Loucy (cell line): ENCODE measurements at regions not wholly inside any gene's neighbourhood (a gene's known extent, or its start where the extent isn't known, plus 50 kb on each side); places are given as distances from the start of the nearest gene placed in this dataset.
A peak's percentile ranks its signal among the peaks of the same experiment; 100 is the strongest.

ENCODE experiments used
- H2AFZ ChIP-seq: fragments of 200-600 bp; sonication (generic); 2 replicates; pipeline ENCODE4 v1.6.0; 2016; ENCODE audit warnings: antibody characterized with exemption, mild to moderate bottlenecking, low read length, moderate library complexity
- H3F3A ChIP-seq: fragments of 200-600 bp; 2 replicates; pipeline ENCODE4 v1.6.0; 2016; ENCODE audit warnings: antibody characterized with exemption, low read depth, mild to moderate bottlenecking
- H3K27me3 ChIP-seq: fragments of 200-600 bp; sonication (generic); 2 replicates; pipeline ENCODE4 v1.6.1; 2014; ENCODE audit warnings: low read length, mild to moderate bottlenecking; ENCODE audit not compliant: insufficient read depth, poor library complexity, severe bottlenecking
- H3K36me3 ChIP-seq: fragments of 200-600 bp; sonication (generic); 2 replicates; pipeline ENCODE4 v1.6.1; 2016; ENCODE audit warnings: low read length; ENCODE audit not compliant: insufficient read depth
- H3K4me1 ChIP-seq: fragments of 200-600 bp; sonication (generic); 2 replicates; pipeline ENCODE4 v1.5.1; 2014; ENCODE audit warnings: low read length, mild to moderate bottlenecking; ENCODE audit not compliant: insufficient read depth, poor library complexity, severe bottlenecking
- H3K4me2 ChIP-seq: fragments of 200-600 bp; sonication (generic); 2 replicates; pipeline ENCODE4 v1.6.0; 2014; ENCODE audit warnings: antibody characterized with exemption, low read length, low read depth, mild to moderate bottlenecking; ENCODE audit not compliant: poor library complexity, severe bottlenecking
- H3K4me3 ChIP-seq: fragments of 200-600 bp; sonication (generic); 2 replicates; pipeline ENCODE4 v1.5.1; 2014; ENCODE audit warnings: low read length, mild to moderate bottlenecking, mixed read lengths; ENCODE audit not compliant: poor library complexity, severe bottlenecking
- H3K79me2 ChIP-seq: fragments of 200-600 bp; sonication (generic); 2 replicates; pipeline ENCODE4 v1.6.1; 2014; ENCODE audit warnings: low read length; ENCODE audit not compliant: insufficient read depth
- H3K9ac ChIP-seq: fragments of 200-600 bp; sonication (generic); 2 replicates; pipeline ENCODE4 v1.6.0; 2014; ENCODE audit warnings: mild to moderate bottlenecking, low read depth, low read length, moderate library complexity; ENCODE audit not compliant: poor library complexity, severe bottlenecking
- H3K9me2 ChIP-seq: fragments of 200-600 bp; sonication (generic); replicated peaks from 2 replicates; pipeline ENCODE4 v1.6.1; 2016; ENCODE audit warnings: low read depth, low read length, mixed read lengths
- H3K9me3 ChIP-seq: fragments of 200-600 bp; sonication (generic); 2 replicates; pipeline ENCODE4 v1.6.1; 2014; ENCODE audit warnings: mild to moderate bottlenecking, antibody characterized with exemption, low read length, low read depth; ENCODE audit not compliant: insufficient read depth
- H4K20me1 ChIP-seq: fragments of 200-600 bp; sonication (generic); 2 replicates; pipeline ENCODE4 v1.6.0; 2014; ENCODE audit warnings: antibody characterized with exemption, low read length, mild to moderate bottlenecking; ENCODE audit not compliant: insufficient read depth, poor library complexity, severe bottlenecking
- EZH2phosphoT487 ChIP-seq: fragments of 200-600 bp; IDR thresholded peaks from 2 replicates; pipeline ENCODE4 v1.6.1; 2018; ENCODE audit warnings: antibody characterized with exemption, mild to moderate bottlenecking, moderate library complexity, borderline replicate concordance
- TF ChIP-seq, protein P1 (sequence below): fragments of 200-600 bp; sonication (generic); conservative IDR thresholded peaks from 2 replicates; pipeline ENCODE4 v1.5.1; 2014; ENCODE audit warnings: mild to moderate bottlenecking, antibody characterized with exemption, low read length

DNA sequence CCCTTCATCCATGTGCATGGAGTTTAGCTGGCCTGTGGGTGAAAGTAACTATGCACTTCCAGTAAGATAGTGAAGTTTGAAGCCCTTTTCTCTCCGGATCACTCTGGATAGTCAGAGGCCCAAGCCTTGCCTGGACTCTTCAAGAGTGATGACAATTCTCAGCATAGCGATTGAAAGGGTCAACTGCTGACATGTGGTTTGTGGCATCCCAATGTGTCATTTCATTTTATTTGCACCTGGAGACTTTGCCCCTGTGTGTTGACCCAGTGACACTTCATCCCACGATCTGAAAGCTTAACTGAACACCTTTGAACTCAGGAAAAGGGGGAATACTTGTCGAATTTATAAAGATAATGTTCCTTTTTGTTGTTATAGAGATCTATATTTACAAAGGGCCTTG, 711.9 kb upstream of the TMEM132C start:
- Histone ChIP-seq H3K4me2 (no peak overlapping the region), H3K27me3 (no peaks in the 10 kb centered on the region), H3F3A (no peaks in the 10 kb centered on the region), H4K20me1 (no peaks in the 10 kb centered on the region), H3K4me1 (peaks cover 26% of the 10 kb centered on the region), H3K9ac (no peak overlapping the region), H2AFZ (0 out of 2 replicates have a peak overlapping the region, but pooled peaks have one; percentile 21), H3K9me2 (no peaks in the 10 kb centered on the region), H3K9me3 (no peaks in the 10 kb centered on the region), H3K79me2 (no peaks in the 10 kb centered on the region), H3K4me3 (no peak overlapping the region), H3K36me3 (no peaks in the 10 kb centered on the region)
- TF ChIP-seq EZH2phosphoT487, result no peak
- TF ChIP-seq, protein P1, sequence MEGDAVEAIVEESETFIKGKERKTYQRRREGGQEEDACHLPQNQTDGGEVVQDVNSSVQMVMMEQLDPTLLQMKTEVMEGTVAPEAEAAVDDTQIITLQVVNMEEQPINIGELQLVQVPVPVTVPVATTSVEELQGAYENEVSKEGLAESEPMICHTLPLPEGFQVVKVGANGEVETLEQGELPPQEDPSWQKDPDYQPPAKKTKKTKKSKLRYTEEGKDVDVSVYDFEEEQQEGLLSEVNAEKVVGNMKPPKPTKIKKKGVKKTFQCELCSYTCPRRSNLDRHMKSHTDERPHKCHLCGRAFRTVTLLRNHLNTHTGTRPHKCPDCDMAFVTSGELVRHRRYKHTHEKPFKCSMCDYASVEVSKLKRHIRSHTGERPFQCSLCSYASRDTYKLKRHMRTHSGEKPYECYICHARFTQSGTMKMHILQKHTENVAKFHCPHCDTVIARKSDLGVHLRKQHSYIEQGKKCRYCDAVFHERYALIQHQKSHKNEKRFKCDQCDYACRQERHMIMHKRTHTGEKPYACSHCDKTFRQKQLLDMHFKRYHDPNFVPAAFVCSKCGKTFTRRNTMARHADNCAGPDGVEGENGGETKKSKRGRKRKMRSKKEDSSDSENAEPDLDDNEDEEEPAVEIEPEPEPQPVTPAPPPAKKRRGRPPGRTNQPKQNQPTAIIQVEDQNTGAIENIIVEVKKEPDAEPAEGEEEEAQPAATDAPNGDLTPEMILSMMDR, result no peak

DNA sequence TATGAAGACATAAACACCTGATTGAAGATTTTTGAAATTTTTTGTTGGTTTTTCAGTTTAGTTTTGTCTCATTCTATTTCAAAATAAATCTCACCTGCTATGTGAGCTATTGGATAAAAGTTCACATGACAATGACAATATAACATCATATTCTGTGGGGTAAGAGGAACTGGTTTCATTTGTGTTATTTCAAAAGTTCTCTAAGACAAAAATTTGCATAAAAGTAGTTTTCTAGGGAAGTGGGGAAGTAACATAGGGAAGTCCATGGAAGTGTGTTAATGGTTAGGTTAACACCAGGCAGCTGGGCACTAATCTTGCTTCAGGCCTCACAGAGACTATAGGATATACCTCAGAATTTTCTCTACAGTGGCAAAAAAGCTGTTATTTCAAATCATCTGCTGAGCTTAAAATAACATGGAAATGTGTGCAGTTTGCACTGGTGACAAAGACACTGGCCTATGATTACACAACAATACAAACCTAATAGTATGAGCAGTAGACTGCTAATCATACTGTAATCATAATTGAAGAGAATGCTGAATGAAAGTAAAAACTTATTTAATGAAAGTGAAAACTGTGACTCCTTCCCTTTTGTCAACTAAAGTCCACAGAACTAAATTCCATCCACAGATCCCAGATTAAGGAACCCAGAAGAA, 710.6 kb upstream of the TMEM132C start:
- Histone ChIP-seq H3K79me2 (no peaks in the 10 kb centered on the region), H4K20me1 (no peaks in the 10 kb centered on the region), H3K9ac (no peak overlapping the region), H3F3A (no peaks in the 10 kb centered on the region), H2AFZ (no peak overlapping the region), H3K9me2 (no peaks in the 10 kb centered on the region), H3K4me2 (no peak overlapping the region), H3K4me3 (no peak overlapping the region), H3K9me3 (no peaks in the 10 kb centered on the region), H3K4me1 (peaks cover 28% of the 10 kb centered on the region), H3K27me3 (no peaks in the 10 kb centered on the region), H3K36me3 (no peaks in the 10 kb centered on the region)
- TF ChIP-seq EZH2phosphoT487, result no peak
- TF ChIP-seq, protein P1, result no peak

DNA sequence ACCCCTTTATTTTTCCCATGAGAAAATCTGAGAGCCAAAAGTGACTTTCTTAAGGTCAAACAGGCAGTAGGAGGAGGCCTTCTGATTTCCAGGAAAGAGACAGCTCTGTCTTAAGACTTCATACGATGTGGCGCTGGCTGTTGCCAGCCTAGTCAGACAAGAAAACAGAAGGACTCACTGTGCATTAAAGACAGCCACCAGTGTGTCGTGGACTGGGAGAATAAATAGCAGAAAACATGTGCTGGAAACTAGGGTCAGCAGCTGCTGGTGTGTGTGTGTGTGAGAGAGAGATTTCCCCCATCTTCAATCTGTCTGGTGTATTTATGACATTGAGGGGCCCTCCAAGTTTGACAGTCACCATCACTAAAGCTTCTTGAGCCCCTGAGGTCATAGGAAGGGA, 708.6 kb upstream of the TMEM132C start:
- H3K27me3 ChIP-seq, result no peaks in the 10 kb centered on the region
- no peak overlapping the region for H3K4me3 ChIP-seq
- H3K9me2 ChIP-seq, result no peaks in the 10 kb centered on the region
- no peak overlapping the region for H3K4me2 ChIP-seq
- H3K79me2 ChIP-seq, result no peaks in the 10 kb centered on the region
- H2AFZ ChIP-seq, result peak overlapping the region; percentile 42; the same call in 1 of the 2 replicates
- TF ChIP-seq, protein P1, result no peak
- TF ChIP-seq EZH2phosphoT487, result no peak
- H3K4me1 ChIP-seq, result peaks cover 28% of the 10 kb centered on the region
- H3F3A ChIP-seq, result no peaks in the 10 kb centered on the region
- no peak overlapping the region for H3K9ac ChIP-seq
- H3K36me3 ChIP-seq, result no peaks in the 10 kb centered on the region
- H4K20me1 ChIP-seq, result no peaks in the 10 kb centered on the region
- H3K9me3 ChIP-seq, result no peaks in the 10 kb centered on the region
